ENCODE measurements at regions not wholly inside any gene's neighbourhood (a gene's known extent, or its start where the extent isn't known, plus 50 kb on each side); places are given as distances from the start of the nearest gene placed in this dataset.

- DNase-seq: no peak
Observed at GRCh38 chr5:39863926-39864552, 439.3 kb upstream of the DAB2 start.

DNA sequence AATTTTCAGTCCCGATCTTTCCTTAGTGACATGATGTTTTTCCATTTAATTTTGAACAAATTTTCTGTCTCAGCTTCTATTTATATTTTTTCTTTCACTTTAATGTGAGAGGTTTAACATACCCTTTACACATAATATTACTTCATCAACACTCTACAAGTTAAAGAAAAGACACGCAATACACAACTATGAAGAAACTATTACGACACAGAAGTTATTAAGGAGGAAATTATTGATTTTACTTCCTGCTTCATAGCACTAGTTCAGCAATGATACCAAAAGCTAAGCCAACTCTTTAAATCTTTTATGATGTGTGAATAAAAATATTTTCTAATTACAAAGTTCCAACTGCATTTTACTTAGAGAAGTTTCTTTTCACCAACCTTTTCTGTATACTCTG lies 432.3 kb upstream of the DAB2 start:
- DNase-seq: no peak

GRCh38 chr5:39854771-39855410 lies 430.1 kb upstream of the DAB2 start:
- DNase-seq: no peak

DNA sequence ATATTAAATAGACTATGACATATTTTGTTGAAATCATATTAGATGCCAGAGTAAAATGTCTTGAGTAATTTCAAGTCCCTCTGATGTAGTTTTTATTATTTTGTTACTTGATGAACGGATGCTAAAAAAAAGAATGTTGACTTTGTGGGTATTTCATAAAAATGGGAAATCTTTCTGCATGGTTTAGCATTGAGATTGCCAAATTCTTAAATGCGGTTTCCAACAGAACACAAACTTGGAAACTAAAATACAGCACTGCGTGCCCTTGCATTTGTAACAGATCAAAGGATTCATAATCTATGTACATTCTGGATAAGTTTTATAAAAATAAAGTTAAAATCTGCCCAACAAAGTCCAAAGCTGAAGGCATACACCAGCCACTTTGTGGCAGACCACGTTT lies 425.5 kb upstream of the DAB2 start:
- no peak for DNase-seq

DNA sequence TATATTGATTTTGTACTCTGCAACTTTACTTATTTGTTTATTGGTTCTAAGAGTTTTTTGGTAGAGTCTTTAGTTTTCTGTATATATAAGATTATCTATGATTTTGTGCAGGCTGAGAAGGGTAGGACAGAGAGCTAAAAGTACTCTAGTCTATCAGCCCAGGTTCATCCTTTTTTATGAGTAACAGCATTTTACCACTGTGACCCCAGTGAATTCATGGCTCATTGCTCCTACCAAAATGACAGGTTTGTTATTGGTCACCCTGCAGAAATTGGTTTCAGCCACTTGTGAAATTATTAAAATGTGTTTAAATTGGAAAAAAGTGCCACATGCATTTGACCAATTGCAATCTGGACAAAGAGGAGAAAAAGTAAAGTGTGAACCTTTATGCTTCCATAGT lies 421.4 kb upstream of the DAB2 start:
- DNase-seq: no peak

DNA sequence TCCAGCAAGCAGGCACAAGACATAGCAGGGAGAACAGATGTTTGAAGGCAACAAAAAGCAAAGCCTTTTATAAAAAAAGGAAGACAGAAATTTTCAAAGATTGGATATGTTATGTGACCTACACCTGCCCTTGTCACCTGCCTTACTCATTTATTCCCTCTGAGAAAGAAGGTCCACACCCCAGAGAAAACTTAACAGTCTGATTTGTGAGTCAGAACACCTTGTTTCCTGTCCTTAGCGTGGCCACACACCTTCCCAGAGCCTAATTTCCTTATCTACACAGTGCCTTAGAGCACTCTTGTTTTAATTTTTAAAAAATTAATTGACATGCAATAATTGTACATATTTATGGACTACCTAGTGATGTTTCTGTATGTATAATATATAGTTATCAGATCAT lies 419.0 kb upstream of the DAB2 start:
- no peak for DNase-seq

GRCh38 chr5:39835371-39835770 lies 410.6 kb upstream of the DAB2 start:
- DNase-seq: no peak

DNA sequence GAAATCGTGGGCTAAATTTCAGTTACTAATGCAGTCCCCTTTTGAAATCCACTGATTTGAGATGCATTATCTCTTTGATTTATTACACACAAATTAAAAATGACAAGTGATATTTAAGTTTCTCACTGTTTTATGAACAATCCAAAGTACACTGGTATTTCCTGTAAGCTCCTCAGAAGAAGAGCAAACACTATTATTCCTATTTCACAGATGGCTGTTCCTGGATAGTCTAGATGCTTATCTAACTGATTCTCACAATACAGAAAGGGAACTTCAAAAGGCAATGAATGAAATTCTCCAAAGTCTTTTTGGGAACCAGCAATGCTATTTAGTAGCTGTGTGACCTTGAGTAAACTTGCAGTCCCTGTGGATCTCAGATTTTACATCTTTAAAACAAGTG lies 404.7 kb upstream of the DAB2 start:
- no peak for DNase-seq

- DNase-seq: no peak
Observed at GRCh38 chr5:39826051-39826450, 401.3 kb upstream of the DAB2 start.

DNA sequence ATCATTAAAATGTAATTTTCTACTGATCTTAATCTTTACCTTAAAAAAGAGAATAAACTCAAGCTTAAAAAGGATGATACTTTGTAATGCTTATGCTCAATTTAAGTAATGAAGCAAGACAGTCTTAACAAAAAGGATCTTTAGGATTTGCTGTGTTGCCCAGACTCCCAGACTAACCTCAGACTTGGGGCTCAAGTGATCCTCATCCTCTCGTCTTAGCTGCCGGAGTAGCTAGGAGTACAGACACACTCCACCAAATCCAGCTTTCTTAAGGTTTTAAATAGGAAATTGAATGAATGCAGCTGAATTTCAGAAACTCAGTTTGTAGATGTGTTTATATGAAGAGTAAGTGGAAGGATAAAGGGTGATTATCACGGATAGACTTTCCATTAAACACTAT lies 400.5 kb upstream of the DAB2 start:
- no peak for DNase-seq

GRCh38 chr5:39822020-39822419 lies 397.2 kb upstream of the DAB2 start:
- DNase-seq: no peak

GRCh38 chr5:39816866-39817265 lies 392.1 kb upstream of the DAB2 start:
- DNase-seq: no peak

GRCh38 chr5:39816156-39816845 lies 391.5 kb upstream of the DAB2 start:
- no peak for DNase-seq

DNA sequence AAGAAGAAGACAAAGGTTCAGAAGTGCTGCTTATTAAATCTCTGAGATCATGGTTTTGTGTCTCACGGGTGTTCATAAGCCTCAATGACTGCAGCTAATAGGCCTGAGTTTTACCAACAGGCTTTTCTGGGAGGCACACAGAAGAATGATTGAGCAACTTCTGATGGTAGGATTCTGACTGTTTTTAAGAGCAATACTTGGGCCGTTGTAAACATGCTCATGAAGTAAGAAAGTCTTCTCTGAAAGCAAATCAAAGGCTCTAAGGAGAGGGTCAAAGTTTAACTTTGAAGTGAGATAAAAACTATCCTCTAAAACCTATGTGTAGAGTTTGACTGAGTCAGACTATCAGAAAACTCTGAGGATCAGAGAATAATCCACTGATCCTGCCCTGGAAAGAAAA lies 390.9 kb upstream of the DAB2 start:
- no peak for DNase-seq

DNA sequence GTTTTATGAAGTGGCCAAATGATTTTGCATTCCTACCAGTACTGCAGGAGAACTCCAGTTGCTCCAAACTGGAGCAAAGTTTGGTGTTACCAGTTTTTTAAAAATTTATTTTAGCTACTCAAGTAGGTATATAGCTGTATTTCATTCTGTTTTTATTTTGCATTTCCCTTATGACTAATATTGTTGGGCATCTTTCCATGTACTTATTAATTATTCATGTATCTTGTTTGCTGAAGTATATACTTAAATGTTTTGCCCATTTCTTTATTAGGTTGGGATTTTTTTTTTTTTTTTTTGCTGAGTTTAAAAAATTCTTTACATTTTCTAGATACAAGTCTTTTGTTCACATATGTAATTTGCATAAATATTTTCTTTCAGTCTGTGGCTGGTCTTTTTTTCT lies 386.6 kb upstream of the DAB2 start:
- DNase-seq: no peak

DNA sequence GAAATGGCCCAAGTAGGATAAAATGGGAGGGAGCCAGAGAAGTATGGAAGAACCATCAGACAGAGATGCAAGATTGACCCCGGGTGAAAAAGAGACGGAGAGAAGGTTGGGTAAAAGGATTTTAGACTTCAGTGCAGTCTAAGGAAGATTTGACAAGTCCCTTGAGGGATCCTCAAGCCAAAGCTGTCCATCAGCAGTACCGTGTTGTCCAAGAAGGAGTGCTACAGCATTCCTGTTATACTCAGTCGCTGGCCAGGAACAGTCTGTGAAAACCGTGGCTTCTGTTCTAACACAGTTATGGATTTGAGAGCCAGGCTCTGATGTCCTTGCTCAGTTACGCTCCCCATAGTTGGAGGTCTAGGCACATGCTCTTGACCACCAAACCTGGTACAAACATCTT lies 383.9 kb upstream of the DAB2 start:
- no peak for DNase-seq

- no peak for DNase-seq
Observed at GRCh38 chr5:39801306-39801705, 376.5 kb upstream of the DAB2 start.

DNA sequence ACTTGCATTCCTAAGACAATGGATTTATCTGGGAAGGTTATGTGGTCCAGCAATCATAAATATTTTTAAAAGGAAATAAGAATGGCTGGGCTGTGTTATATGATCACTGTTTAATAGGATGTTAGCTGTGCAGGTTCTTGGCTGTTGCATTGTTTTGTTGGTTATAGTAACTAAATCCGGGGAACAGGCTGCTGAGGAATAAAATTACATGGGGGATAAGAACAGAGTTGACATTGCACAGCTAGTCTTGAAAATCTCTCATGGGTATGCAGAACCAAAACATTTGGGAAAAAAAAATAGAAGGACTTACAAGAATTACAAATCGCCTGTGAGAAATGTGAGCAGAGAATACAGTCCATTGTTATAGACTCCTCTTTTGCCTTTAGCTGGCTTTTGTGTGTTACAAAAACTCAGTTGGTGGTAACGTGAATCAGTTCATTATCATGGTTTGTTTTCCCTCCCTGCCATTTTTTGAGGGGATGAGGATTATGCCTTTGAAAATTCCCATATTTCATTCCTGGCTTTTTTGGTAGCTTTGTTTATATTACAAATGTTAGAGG lies 375.3 kb upstream of the DAB2 start:
- no peak for DNase-seq

DNA sequence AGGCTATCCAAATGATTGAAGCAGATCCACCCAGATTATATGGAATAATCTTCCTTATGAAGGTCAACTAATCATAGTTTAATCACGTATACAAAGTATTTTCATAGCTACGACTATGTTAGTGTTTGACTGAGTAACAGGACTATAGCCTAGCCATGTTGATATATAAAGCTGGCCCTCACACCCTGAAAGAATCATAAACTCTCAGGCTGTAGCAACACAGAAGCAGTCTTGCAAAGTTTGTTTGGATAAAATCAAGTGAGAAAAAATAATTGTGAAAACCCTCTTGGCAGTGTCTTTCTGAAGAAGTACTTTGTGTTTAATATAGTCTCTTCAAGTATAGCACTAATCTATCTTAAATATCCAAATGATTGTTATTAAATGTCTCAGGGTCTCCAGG lies 374.5 kb upstream of the DAB2 start:
- DNase-seq: no peak

GRCh38 chr5:39794513-39795210 lies 369.9 kb upstream of the DAB2 start:
- no peak for DNase-seq

GRCh38 chr5:39785410-39785809 lies 360.6 kb upstream of the DAB2 start:
- DNase-seq: no peak

DNA sequence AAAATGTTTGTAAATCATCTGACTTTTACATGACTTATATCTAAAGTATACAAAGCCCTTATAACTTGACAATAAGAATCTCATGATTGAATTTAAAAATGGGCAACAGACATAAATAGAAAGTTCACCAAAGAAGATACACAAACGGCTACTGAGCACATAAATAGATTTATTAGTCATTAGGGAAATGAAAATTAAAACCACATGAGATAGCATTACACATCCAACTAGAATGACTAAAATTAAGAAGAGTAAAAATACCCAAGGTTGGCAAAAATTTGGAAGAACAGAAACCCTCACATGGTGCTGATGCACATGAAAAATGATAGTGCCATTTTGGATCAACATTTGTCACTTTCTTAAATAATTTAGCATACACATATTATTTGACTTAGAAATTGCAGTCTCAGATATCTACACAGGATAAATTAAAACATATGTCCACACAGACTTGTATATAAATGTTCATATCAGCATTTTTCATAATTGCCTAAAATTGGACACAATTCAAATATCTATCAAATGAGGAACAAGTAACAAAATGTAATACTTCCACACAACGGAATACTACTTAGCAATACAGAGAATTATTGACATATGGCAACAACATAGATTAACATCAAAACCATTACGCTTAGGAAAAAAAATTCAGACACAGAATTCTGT lies 359.1 kb upstream of the DAB2 start:
- no peak for DNase-seq

DNA sequence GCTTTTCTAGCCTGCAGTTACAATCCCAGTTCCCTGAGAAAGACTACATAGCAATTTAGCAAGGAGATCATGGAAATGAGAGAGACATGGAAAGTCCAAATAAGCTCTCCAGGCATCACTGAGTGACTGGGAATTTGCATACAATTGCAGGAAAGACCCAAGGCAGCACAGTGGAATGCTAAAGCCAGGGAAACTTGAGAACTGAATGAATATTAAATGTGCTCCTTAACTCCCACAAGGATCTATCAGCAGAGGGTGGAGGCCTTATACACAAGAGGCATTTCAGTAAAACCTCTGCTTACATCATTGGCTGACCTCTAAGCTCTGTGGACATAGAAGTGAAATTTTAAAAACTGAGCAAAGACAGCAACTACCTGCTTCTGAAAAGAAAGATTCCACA lies 355.6 kb upstream of the DAB2 start:
- DNase-seq: no peak
